Heart right ventricle (tissue), 16 donors: ENCODE measurements at regions not wholly inside any gene's neighbourhood (a gene's known extent, or its start where the extent isn't known, plus 50 kb on each side); places are given as distances from the start of the nearest gene placed in this dataset.
"Not testable (repeated sequence)": the region's sequence is repeated elsewhere in the genome, so short reads cannot be mapped to it uniquely, and the experiment has no call there.

Experiments used
- ATAC-seq, 8 donors: fragments of 200-7000 bp; cut with Tn5 transposase; one replicate each; pipeline ENCODE4 v1.9.1; 2020; ENCODE audit warnings: mild to moderate bottlenecking in 8 of 8, moderate library complexity in 8 of 8, moderate number of reproducible peaks in 1 of 8
- DNase-seq, 2 donors: peaks; one replicate each; pipeline ENCODE4 v3.0.0-alpha.2; 2020
- H3K27ac ChIP-seq, 10 donors: fragments of 200-600 bp; sonication (generic) in 2 of 10; one replicate each; pipeline versions ENCODE4 v1.5.0 to v1.8.0; 2020 to 2022; ENCODE audit warnings: mild to moderate bottlenecking in 3 of 10
- H3K27me3 ChIP-seq, 7 donors: fragments of 200-600 bp; one replicate each; pipeline ENCODE4 v1.8.0; 2021 to 2022; ENCODE audit warnings: mild to moderate bottlenecking in 2 of 7
- H3K36me3 ChIP-seq, 9 donors: fragments of 200-600 bp; sonication (generic) in 1 of 9; one replicate each; pipeline versions ENCODE4 v1.5.0 to v1.8.0; 2020 to 2022; ENCODE audit warnings: mild to moderate bottlenecking in 2 of 9
- H3K4me1 ChIP-seq, 9 donors: fragments of 200-600 bp; sonication (generic) in 1 of 9; one replicate each; pipeline versions ENCODE4 v1.5.0 to v1.8.0; 2020 to 2022; ENCODE audit warnings: mild to moderate bottlenecking in 4 of 9
- H3K4me3 ChIP-seq, 10 donors: fragments of 200-600 bp; sonication (generic) in 2 of 10; one replicate each; pipeline versions ENCODE4 v1.5.0 to v1.8.0; 2020 to 2022; ENCODE audit warnings: mild to moderate bottlenecking in 7 of 10, moderate library complexity in 2 of 10
- H3K9me3 ChIP-seq, 11 donors: fragments of 200-600 bp in 10 of 11; sonication (generic) in 2 of 11; one replicate each; pipeline versions ENCODE4 v1.5.0 to v1.8.0; 2013 to 2022; ENCODE audit warnings: mild to moderate bottlenecking in 2 of 11, control low read depth in 1 of 11, moderate library complexity in 1 of 11
- CTCF ChIP-seq, 9 donors: fragments of 200-600 bp; sonication (generic) in 2 of 9; IDR thresholded peaks; one replicate each; pipeline versions ENCODE4 v1.5.0 to v1.8.0; 2021 to 2022; ENCODE audit warnings: antibody characterized with exemption in 9 of 9, mild to moderate bottlenecking in 5 of 9, moderate library complexity in 1 of 9
- WGBS, 2 donors: extraction: QIAGEN DNeasy Blood & Tissue Kit; methylation state at CpG; one replicate each; pipeline ENCODE4 v1.1.7; 2013; ENCODE audit warnings: inconsistent platforms in 1 of 2; 5-methylcytosine and 5-hydroxymethylcytosine counted together
- intact Hi-C, 10 donors: fragments of 100-400 bp; cut with DNase I; formaldehyde crosslinking; loops; one replicate each; pipeline versions ENCODE4 v1.11.1 to v1.14.2; 2022
- donor health status: Arrhythmogenic right ventricular cardiomyopathy.
- donor health status: ischemic (EF 13 %, LVEDD 7.1; RV severe dilation, severe dysfunction).
- donor health status: healthy with polysubstance abuse.
- donor health status: DM: no; HTN: yes; CAD: no.
- donor health status: DM: no; HTN: no; CAD: no.
- donor health status: ischemic (EF 25% LVEDD 6.9; RV normal size, moderate dysfunction).
- donor health status: ischemic (EF 25% LVEDD 5.7; RV mildly dilated, moderate dysfunction).
- donor health status: healthy.
- donor health status: DM: yes; HTN: yes; CAD: no.
- donor health status: Ischemic cardiomyopathy.
- donor health status: ischemic (EF 35%, LVEDD 5.7; RV mildly dilated, moderate dysfunction).
- donor health status: nonischemic (EF 11% LVEDD 7.7; RV severe dilation, severe dysfunction).
- donor health status: DM: yes; HTN: yes; CAD: no.
- donor health status: PGD.
- donor health status: ischemic (EF 29% LVEDD 5.4; RV normal size, mild dysfunction).
- donor health status: nonischemic (EF 23%, LVEDD 6.1; RV moderate dilation, normal function).

DNA sequence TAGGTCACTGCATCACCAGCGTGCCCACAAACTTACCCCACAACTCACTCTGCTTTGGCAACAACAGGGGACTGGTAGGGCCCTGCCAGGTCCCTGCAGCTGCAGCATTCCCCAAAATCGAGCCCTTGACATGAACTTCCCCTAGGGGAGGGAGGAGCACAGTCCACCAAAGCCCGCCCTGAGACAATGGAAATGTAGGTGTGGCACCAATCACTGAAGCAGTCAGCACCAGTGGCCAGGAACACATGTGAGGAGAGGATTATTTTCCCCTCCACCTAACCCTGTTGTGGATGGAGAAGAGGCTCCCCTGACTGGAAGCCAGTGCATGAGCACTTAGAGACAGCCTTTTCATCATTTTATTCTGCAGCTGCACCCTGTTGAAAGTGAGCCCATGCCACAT is 573.8 kb downstream of the SOX5 start:
- DNase-seq (no peak), ATAC-seq (no peak)
- H3K27ac ChIP-seq: no peak overlapping the region
- 70 to 72% methylated on average over 3 of the region's 3 CpGs for WGBS, 2 donors
- no peak for TF ChIP-seq CTCF (IDR thresholded peaks at IDR 0.05)
- H3K4me1 ChIP-seq: no peaks in the 10 kb centered on the region
- H3K27me3 ChIP-seq: no peaks in the 10 kb centered on the region
- intact Hi-C loops: no loop called here
- peaks cover 0 to 64% (median 23%) of the 10 kb centered on the region in 11 donors for H3K9me3 ChIP-seq
- H3K4me3 ChIP-seq: no peak overlapping the region
- H3K36me3 ChIP-seq: no peaks in the 10 kb centered on the region

GRCh38 chr12:23376238-23376637 is 573.2 kb downstream of the SOX5 start:
- intact Hi-C loops: no loop called here
- no peak for ATAC-seq
- DNase-seq: no peak

DNA sequence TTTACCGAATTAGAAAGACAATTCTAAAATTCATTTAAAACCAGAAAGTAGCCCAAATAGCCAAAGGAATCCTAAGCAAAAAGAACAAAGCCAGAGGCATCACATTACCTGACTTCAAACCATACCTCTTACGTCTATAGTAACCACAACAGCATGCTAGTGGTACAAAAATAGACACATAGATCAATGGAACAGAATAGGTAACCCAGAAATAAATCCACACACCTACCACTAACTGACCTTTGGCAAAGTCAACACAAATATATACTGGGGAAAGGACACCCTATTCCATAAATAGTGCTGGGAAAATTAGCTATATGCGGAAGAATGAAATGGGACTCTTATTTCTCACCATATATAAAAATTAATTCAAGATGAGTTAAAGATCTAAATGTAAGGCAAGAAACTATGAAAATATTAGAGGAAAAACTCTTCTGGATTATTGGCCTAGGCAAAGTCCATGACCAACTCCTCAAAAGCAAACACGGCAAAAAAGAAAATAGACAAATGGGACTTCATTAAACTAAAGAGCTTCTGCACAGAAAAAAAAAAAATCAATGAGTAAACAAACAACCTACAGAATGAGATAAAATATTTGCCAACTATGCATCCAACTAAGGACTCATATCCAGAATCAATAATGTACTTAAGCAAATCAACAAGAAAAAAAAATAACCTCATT is 568.9 kb downstream of the SOX5 start:
- DNase-seq (no peak), ATAC-seq (no peak)
- Histone ChIP-seq H3K4me3 (no peak overlapping the region), H3K9me3 (peaks cover 0 to 68% (median 23%) of the 10 kb centered on the region in 11 donors), H3K36me3 (no peaks in the 10 kb centered on the region), H3K27ac (no peak overlapping the region), H3K4me1 (no peaks in the 10 kb centered on the region), H3K27me3 (no peaks in the 10 kb centered on the region)
- 87 to 93% methylated on average over 4 of the region's 4 CpGs for WGBS, 2 donors
- intact Hi-C loops: no loop called here
- no peak for TF ChIP-seq CTCF (IDR thresholded peaks at IDR 0.05)

More at GRCh38 chr12:23376238-23376637, 573.2 kb downstream of the SOX5 start:
- no peak for TF ChIP-seq CTCF (IDR thresholded peaks at IDR 0.05)
- no peaks in the 10 kb centered on the region for H3K36me3 ChIP-seq
- H3K4me3 ChIP-seq: no peak overlapping the region
- H3K27ac ChIP-seq: no peak overlapping the region
- H3K4me1 ChIP-seq: no peaks in the 10 kb centered on the region
- WGBS, 2 donors: 57 to 60% methylated on average over 3 of the region's 3 CpGs
- peaks cover 0 to 70% (median 23%) of the 10 kb centered on the region in 11 donors for H3K9me3 ChIP-seq
- no peaks in the 10 kb centered on the region for H3K27me3 ChIP-seq

GRCh38 chr12:23388898-23389297 is 560.6 kb downstream of the SOX5 start:
- 87 to 92% methylated on average over 9 of the region's 9 CpGs for WGBS, 2 donors
- ATAC-seq, H3K36me3 ChIP-seq, H3K27ac ChIP-seq, intact Hi-C loops, DNase-seq, H3K4me3 ChIP-seq, H3K4me1 ChIP-seq, H3K27me3 ChIP-seq: not testable (repeated sequence)
- H3K9me3 ChIP-seq: peaks cover 0 to 11% (median 0%) of the 10 kb centered on the region in 11 donors

DNA sequence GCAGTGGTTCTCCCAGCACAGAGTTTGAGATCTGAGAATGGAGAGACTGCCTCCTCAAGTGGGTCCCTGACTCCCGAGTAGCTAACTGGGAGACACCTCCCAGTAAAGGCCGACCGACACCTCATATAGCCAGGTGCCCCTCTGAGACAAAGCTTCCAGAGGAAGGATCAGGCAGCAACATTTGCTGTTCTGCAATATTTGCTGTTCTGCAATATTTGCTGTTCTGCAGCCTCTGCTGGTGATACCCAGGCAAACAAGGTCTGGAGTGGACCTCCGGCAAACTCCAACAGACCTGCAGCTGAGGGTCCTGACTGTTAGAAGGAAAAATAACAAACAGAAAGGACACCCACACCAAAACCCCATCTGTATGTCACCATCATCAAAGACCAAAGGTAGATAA is 560.2 kb downstream of the SOX5 start:
- 91 to 99% methylated on average over 4 of the region's 4 CpGs for WGBS, 2 donors
- H3K36me3 ChIP-seq, H3K27ac ChIP-seq, H3K4me3 ChIP-seq, H3K27me3 ChIP-seq, intact Hi-C loops, DNase-seq, H3K4me1 ChIP-seq, ATAC-seq: not testable (repeated sequence)
- peaks cover 0 to 11% (median 0%) of the 10 kb centered on the region in 11 donors for H3K9me3 ChIP-seq
